MM.1S (cell line): ENCODE measurements at regions not wholly inside any gene's neighbourhood (a gene's known extent, or its start where the extent isn't known, plus 50 kb on each side); places are given as distances from the start of the nearest gene placed in this dataset.

ENCODE experiments used
- DNase-seq: peaks from one replicate; pipeline ENCODE4 v3.0.0-alpha.2; 2015
- H2AFZ ChIP-seq: fragments of 300-600 bp; sonication (generic); 2 replicates; pipeline ENCODE4 v1.6.0; 2016; ENCODE audit warnings: antibody characterized with exemption, low read length
- H3F3A ChIP-seq: fragments of 300-600 bp; sonication (generic); 2 replicates; pipeline ENCODE4 v1.6.1; 2016; ENCODE audit warnings: mild to moderate bottlenecking, antibody characterized with exemption, low read length, moderate library complexity, mixed read lengths; ENCODE audit not compliant: insufficient read depth
- H3K27ac ChIP-seq: fragments of 300-600 bp; sonication (generic); 2 replicates; pipeline ENCODE4 v1.5.1; 2016; ENCODE audit warnings: mild to moderate bottlenecking, low read length
- H3K27me3 ChIP-seq: fragments of 300-600 bp; sonication (generic); replicated peaks from 2 replicates; pipeline ENCODE4 v1.6.0; 2016; ENCODE audit warnings: low read length; ENCODE audit not compliant: insufficient read depth
- H3K36me3 ChIP-seq: fragments of 300-600 bp; sonication (generic); replicated peaks from 2 replicates; pipeline ENCODE4 v1.6.1; 2016; ENCODE audit warnings: mild to moderate bottlenecking, low read length, mixed read lengths; ENCODE audit not compliant: insufficient read depth
- H3K4me1 ChIP-seq: fragments of 300-600 bp; sonication (generic); 2 replicates; pipeline ENCODE4 v1.6.1; 2016; ENCODE audit warnings: low read length, mixed read lengths
- H3K4me2 ChIP-seq: fragments of 300-600 bp; sonication (generic); 2 replicates; pipeline ENCODE4 v1.6.0; 2016; ENCODE audit warnings: low read depth, low read length
- H3K4me3 ChIP-seq: fragments of 300-600 bp; sonication (generic); 2 replicates; pipeline ENCODE4 v1.5.1; 2016; ENCODE audit warnings: low read length, mixed read lengths
- H3K79me2 ChIP-seq: fragments of 300-600 bp; sonication (generic); 2 replicates; pipeline ENCODE4 v1.6.1; 2016; ENCODE audit warnings: mixed run types, low read length, mixed read lengths
- H3K9ac ChIP-seq: fragments of 300-600 bp; sonication (generic); 2 replicates; pipeline ENCODE4 v1.6.1; 2016; ENCODE audit warnings: low read length, mixed read lengths
- H3K9me2 ChIP-seq: fragments of 300-600 bp; sonication (generic); replicated peaks from 2 replicates; pipeline ENCODE4 v1.6.1; 2016; ENCODE audit warnings: mild to moderate bottlenecking, low read length, mixed read lengths; ENCODE audit not compliant: insufficient read depth
- H3K9me3 ChIP-seq: fragments of 300-600 bp; sonication (generic); replicated peaks from 2 replicates; pipeline ENCODE4 v1.6.1; 2016; ENCODE audit warnings: mild to moderate bottlenecking, low read length, mixed read lengths; ENCODE audit not compliant: insufficient read depth
- H4K20me1 ChIP-seq: fragments of 300-600 bp; sonication (generic); 2 replicates; pipeline ENCODE4 v1.6.1; 2016; ENCODE audit warnings: mild to moderate bottlenecking, low read length, moderate library complexity, mixed read lengths; ENCODE audit not compliant: insufficient read depth
- CTCF ChIP-seq: fragments of 300-600 bp; sonication (generic); IDR thresholded peaks from 2 replicates; pipeline ENCODE4 v1.5.1; 2016; ENCODE audit warnings: antibody characterized with exemption, low read length, mixed read lengths
- EZH2 ChIP-seq: fragments of 300-600 bp; sonication (generic); optimal IDR thresholded peaks from 2 replicates; pipeline ENCODE3; 2017; ENCODE audit warnings: low read depth, mild to moderate bottlenecking, antibody characterized with exemption, low read length, mixed read lengths
- EZH2phosphoT487 ChIP-seq: fragments of 300-600 bp; sonication (generic); IDR thresholded peaks from 2 replicates; pipeline ENCODE4 v1.6.1; 2018; ENCODE audit warnings: antibody characterized with exemption, low read length

GRCh38 chr13:106865716-106866440 lies 297.9 kb upstream of the ARGLU1 start:
- H3K79me2 ChIP-seq, result no peaks in the 10 kb centered on the region
- H3K36me3 ChIP-seq, result no peaks in the 10 kb centered on the region
- H2AFZ ChIP-seq, result no peak overlapping the region
- DNase-seq, result no peak
- H3K4me1 ChIP-seq, result no peaks in the 10 kb centered on the region
- no peak overlapping the region for H3K4me2 ChIP-seq
- H3K27ac ChIP-seq, result no peak overlapping the region
- H3K4me3 ChIP-seq, result no peak overlapping the region
- H3K27me3 ChIP-seq, result no peaks in the 10 kb centered on the region
- no peaks in the 10 kb centered on the region; the same call in 1 of the 2 replicates for H3F3A ChIP-seq
- no peaks in the 10 kb centered on the region for H3K9me2 ChIP-seq
- H3K9me3 ChIP-seq, result no peaks in the 10 kb centered on the region
- no peak overlapping the region for H3K9ac ChIP-seq
- TF ChIP-seq CTCF (no peak), EZH2 (no peak), EZH2phosphoT487 (no peak)
- no peaks in the 10 kb centered on the region for H4K20me1 ChIP-seq

- TF ChIP-seq EZH2 (no peak), CTCF (no peak), EZH2phosphoT487 (no peak)
- no peak for DNase-seq
- Histone ChIP-seq H3F3A (no peaks in the 10 kb centered on the region), H3K79me2 (no peaks in the 10 kb centered on the region), H2AFZ (no peak overlapping the region), H3K9ac (no peak overlapping the region), H3K27me3 (no peaks in the 10 kb centered on the region), H3K27ac (no peak overlapping the region), H3K4me2 (no peak overlapping the region), H3K4me1 (no peaks in the 10 kb centered on the region), H4K20me1 (no peaks in the 10 kb centered on the region), H3K9me3 (no peaks in the 10 kb centered on the region), H3K4me3 (no peak overlapping the region), H3K36me3 (no peaks in the 10 kb centered on the region), H3K9me2 (no peaks in the 10 kb centered on the region)
Measured at GRCh38 chr13:106859533-106859904, 291.6 kb upstream of the ARGLU1 start.

- H3K9me3 ChIP-seq, result no peaks in the 10 kb centered on the region
- H4K20me1 ChIP-seq, result no peaks in the 10 kb centered on the region
- no peak overlapping the region for H3K4me2 ChIP-seq
- no peak overlapping the region for H3K27ac ChIP-seq
- no peaks in the 10 kb centered on the region for H3K79me2 ChIP-seq
- H3K9ac ChIP-seq, result no peak overlapping the region
- H3K36me3 ChIP-seq, result no peaks in the 10 kb centered on the region
- no peak for DNase-seq
- no peaks in the 10 kb centered on the region for H3K27me3 ChIP-seq
- TF ChIP-seq EZH2 (no peak), CTCF (no peak), EZH2phosphoT487 (no peak)
- H3K4me3 ChIP-seq, result no peak overlapping the region
- no peak overlapping the region for H2AFZ ChIP-seq
- H3K4me1 ChIP-seq, result no peaks in the 10 kb centered on the region
- no peaks in the 10 kb centered on the region for H3K9me2 ChIP-seq
- H3F3A ChIP-seq, result no peaks in the 10 kb centered on the region
Measured at GRCh38 chr13:106858903-106859532, 291.1 kb upstream of the ARGLU1 start.
